ENCODE measurements at regions not wholly inside any gene's neighbourhood (a gene's known extent, or its start where the extent isn't known, plus 50 kb on each side); places are given as distances from the start of the nearest gene placed in this dataset.

DNA sequence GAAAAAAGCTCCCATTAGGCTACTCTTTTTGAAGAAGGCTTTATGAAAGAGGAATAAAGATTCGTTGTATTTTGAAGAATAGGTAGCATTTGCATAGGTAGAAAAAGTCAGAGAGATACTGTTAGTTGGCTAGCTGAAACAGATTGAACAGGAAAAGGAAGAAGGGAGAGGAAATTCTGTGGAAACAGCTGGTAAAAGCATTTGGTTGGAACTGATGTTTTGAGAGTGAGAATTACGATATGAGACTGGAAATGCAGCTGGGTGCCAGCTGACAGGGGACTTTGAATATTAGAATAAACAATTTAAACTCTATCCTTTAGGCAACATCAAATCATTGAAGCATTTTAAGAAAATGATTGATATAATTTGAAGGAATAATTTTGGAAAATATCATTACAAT, 96.7 kb upstream of the CNTNAP5 start:
- Histone ChIP-seq H3K79me2 (ENCODE audit: control insufficient read depth, insufficient read depth, low read length) (no peaks in the 10 kb centered on the region), H4K20me1 (ENCODE audit: control insufficient read depth, extremely low read depth, insufficient read depth, low read length) (no peaks in the 10 kb centered on the region), H3K9me3 (ENCODE audit: control insufficient read depth, insufficient read depth, low read depth, low read length) (no peaks in the 10 kb centered on the region), H3K4me3 (replicated peaks in 1 of 4; ENCODE audit: control extremely low read depth in 1 of 4, insufficient read depth in 1 of 4, low read depth in 3 of 4, low read length in 4 of 4) (no peak overlapping the region), H2AFZ (ENCODE audit: low read length) (no peak overlapping the region), H3K27me3 (ENCODE audit: control insufficient read depth, insufficient read depth, low read length) (no peaks in the 10 kb centered on the region), H3K9ac (ENCODE audit: insufficient read depth, low read length) (no peak overlapping the region), H3K4me2 (ENCODE audit: extremely low read depth, insufficient read depth, low read length) (no peak overlapping the region), H3K36me3 (ENCODE audit: control insufficient read depth, insufficient read depth, low read length) (no peaks in the 10 kb centered on the region), H3K4me1 (ENCODE audit: control insufficient read depth, extremely low read depth, insufficient read depth, low read length) (no peaks in the 10 kb centered on the region), H3K27ac (ENCODE audit: insufficient read depth, low read length) (no peak overlapping the region)
- DNase-seq (ENCODE audit: low read depth in 2 of 2) = no peak
- TF ChIP-seq, protein P1, sequence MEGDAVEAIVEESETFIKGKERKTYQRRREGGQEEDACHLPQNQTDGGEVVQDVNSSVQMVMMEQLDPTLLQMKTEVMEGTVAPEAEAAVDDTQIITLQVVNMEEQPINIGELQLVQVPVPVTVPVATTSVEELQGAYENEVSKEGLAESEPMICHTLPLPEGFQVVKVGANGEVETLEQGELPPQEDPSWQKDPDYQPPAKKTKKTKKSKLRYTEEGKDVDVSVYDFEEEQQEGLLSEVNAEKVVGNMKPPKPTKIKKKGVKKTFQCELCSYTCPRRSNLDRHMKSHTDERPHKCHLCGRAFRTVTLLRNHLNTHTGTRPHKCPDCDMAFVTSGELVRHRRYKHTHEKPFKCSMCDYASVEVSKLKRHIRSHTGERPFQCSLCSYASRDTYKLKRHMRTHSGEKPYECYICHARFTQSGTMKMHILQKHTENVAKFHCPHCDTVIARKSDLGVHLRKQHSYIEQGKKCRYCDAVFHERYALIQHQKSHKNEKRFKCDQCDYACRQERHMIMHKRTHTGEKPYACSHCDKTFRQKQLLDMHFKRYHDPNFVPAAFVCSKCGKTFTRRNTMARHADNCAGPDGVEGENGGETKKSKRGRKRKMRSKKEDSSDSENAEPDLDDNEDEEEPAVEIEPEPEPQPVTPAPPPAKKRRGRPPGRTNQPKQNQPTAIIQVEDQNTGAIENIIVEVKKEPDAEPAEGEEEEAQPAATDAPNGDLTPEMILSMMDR (conservative IDR thresholded peaks at IDR 0.05 in 1 of 2, IDR thresholded peaks at IDR 0.05 in 1 of 2; ENCODE audit: low read depth in 1 of 2, low read length in 2 of 2) = no peak
- TF ChIP-seq EZH2 (IDR thresholded peaks at IDR 0.05; ENCODE audit: low read length, missing control alignments) = no peak

DNA sequence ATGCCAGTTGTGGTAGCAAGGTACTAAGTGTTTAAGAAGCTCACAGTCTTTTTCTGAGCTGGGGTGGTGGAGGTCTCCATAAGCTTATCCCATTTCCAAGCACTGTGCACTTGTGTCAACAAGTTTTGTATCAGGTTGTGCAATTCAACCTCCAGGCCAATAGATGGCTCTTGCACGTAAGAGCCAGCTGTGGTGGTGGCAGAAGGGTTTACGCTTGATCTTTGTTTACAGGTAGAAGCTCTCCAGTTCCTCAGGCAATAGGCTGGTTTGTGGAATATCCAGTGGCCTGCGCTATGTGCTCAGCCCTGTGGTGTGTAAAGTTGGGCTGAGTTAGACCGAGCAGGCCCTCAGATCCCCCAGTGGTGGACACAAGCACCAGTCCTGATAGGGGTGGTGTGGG, 89.7 kb upstream of the CNTNAP5 start:
- no peaks in the 10 kb centered on the region for H4K20me1 ChIP-seq (ENCODE audit: control insufficient read depth, extremely low read depth, insufficient read depth, low read length)
- no peak overlapping the region for H2AFZ ChIP-seq (ENCODE audit: low read length)
- H3K27me3 ChIP-seq (ENCODE audit: control insufficient read depth, insufficient read depth, low read length) = no peaks in the 10 kb centered on the region
- H3K4me2 ChIP-seq (ENCODE audit: extremely low read depth, insufficient read depth, low read length) = no peak overlapping the region
- H3K4me1 ChIP-seq (ENCODE audit: control insufficient read depth, extremely low read depth, insufficient read depth, low read length) = no peaks in the 10 kb centered on the region
- H3K9me3 ChIP-seq (ENCODE audit: control insufficient read depth, insufficient read depth, low read depth, low read length) = no peaks in the 10 kb centered on the region
- no peaks in the 10 kb centered on the region for H3K36me3 ChIP-seq (ENCODE audit: control insufficient read depth, insufficient read depth, low read length)
- H3K9ac ChIP-seq (ENCODE audit: insufficient read depth, low read length) = no peak overlapping the region
- no peak for DNase-seq (ENCODE audit: low read depth in 2 of 2)
- no peak for TF ChIP-seq EZH2 (IDR thresholded peaks at IDR 0.05; ENCODE audit: low read length, missing control alignments)
- TF ChIP-seq, protein P1 (conservative IDR thresholded peaks at IDR 0.05 in 1 of 2, IDR thresholded peaks at IDR 0.05 in 1 of 2; ENCODE audit: low read depth in 1 of 2, low read length in 2 of 2) = no peak
- H3K4me3 ChIP-seq (replicated peaks in 1 of 4; ENCODE audit: control extremely low read depth in 1 of 4, insufficient read depth in 1 of 4, low read depth in 3 of 4, low read length in 4 of 4) = no peak overlapping the region
- no peaks in the 10 kb centered on the region for H3K79me2 ChIP-seq (ENCODE audit: control insufficient read depth, insufficient read depth, low read length)
- H3K27ac ChIP-seq (ENCODE audit: insufficient read depth, low read length) = no peak overlapping the region

DNA sequence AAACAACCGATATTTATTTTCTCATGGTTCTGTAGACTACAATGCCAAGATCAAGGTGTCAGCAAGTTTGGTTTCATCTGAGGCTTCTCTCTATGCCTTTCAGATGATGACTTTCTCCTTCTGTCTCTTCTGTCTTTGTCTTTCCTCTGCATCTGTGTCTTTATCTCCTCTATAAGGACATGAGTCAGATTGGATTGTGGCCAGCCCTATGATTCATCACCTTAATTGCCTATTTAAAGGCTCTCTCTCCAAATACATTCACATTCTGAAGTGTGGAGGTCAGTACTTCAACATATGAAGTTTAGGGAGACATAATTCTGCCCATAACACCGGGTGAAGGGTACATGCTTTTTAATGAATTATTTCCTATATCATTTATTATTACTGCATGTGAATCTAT, 71.2 kb upstream of the CNTNAP5 start:
- no peaks in the 10 kb centered on the region for H3K36me3 ChIP-seq (ENCODE audit: control insufficient read depth, insufficient read depth, low read length)
- H2AFZ ChIP-seq (ENCODE audit: low read length) = no peak overlapping the region
- no peak overlapping the region for H3K4me2 ChIP-seq (ENCODE audit: extremely low read depth, insufficient read depth, low read length)
- H3K9me3 ChIP-seq (ENCODE audit: control insufficient read depth, insufficient read depth, low read depth, low read length) = no peaks in the 10 kb centered on the region
- no peak overlapping the region for H3K9ac ChIP-seq (ENCODE audit: insufficient read depth, low read length)
- no peaks in the 10 kb centered on the region for H4K20me1 ChIP-seq (ENCODE audit: control insufficient read depth, extremely low read depth, insufficient read depth, low read length)
- H3K4me3 ChIP-seq (replicated peaks in 1 of 4; ENCODE audit: control extremely low read depth in 1 of 4, insufficient read depth in 1 of 4, low read depth in 3 of 4, low read length in 4 of 4) = no peak overlapping the region
- TF ChIP-seq EZH2 (IDR thresholded peaks at IDR 0.05; ENCODE audit: low read length, missing control alignments) = no peak
- TF ChIP-seq, protein P1 (conservative IDR thresholded peaks at IDR 0.05 in 1 of 2, IDR thresholded peaks at IDR 0.05 in 1 of 2; ENCODE audit: low read depth in 1 of 2, low read length in 2 of 2) = no peak
- no peaks in the 10 kb centered on the region for H3K4me1 ChIP-seq (ENCODE audit: control insufficient read depth, extremely low read depth, insufficient read depth, low read length)
- DNase-seq (ENCODE audit: low read depth in 2 of 2) = peak; percentile 17 to 37
- H3K79me2 ChIP-seq (ENCODE audit: control insufficient read depth, insufficient read depth, low read length) = no peaks in the 10 kb centered on the region
- H3K27me3 ChIP-seq (ENCODE audit: control insufficient read depth, insufficient read depth, low read length) = no peaks in the 10 kb centered on the region
- H3K27ac ChIP-seq (ENCODE audit: insufficient read depth, low read length) = no peak overlapping the region
